Progenitor cell of endocrine pancreas (in vitro differentiated cells): ENCODE measurements at regions not wholly inside any gene's neighbourhood (a gene's known extent, or its start where the extent isn't known, plus 50 kb on each side); places are given as distances from the start of the nearest gene placed in this dataset.

Experiments
- DNase-seq: peaks from one replicate; pipeline ENCODE4 v3.0.0; 2021; ENCODE audit warnings: low spot score; ENCODE audit not compliant: unreplicated experiment
- H3K27ac Mint-ChIP-seq: 2 replicates; pipeline ENCODE4 v1.8.0; 2021; ENCODE audit warnings: mild to moderate bottlenecking, moderate library complexity, mixed read lengths
- H3K27me3 Mint-ChIP-seq: 2 replicates; pipeline ENCODE4 v1.8.0; 2021; ENCODE audit warnings: mixed read lengths
- H3K36me3 Mint-ChIP-seq: 2 replicates; pipeline ENCODE4 v1.8.0; 2022; ENCODE audit warnings: mixed read lengths; ENCODE audit not compliant: insufficient read depth
- H3K4me1 Mint-ChIP-seq: 2 replicates; pipeline ENCODE4 v1.8.0; 2021; ENCODE audit warnings: low read depth, mixed read lengths
- H3K4me3 Mint-ChIP-seq: 2 replicates; pipeline ENCODE4 v1.8.0; 2021; ENCODE audit warnings: low read depth, mild to moderate bottlenecking, moderate library complexity, mixed read lengths
- H3K9me3 Mint-ChIP-seq: 2 replicates; pipeline ENCODE4 v1.8.0; 2021; ENCODE audit warnings: low read depth, mixed read lengths
- CTCF ChIP-seq: fragments of 200-600 bp; sonication (generic); IDR thresholded peaks from one replicate; pipeline ENCODE4 v1.5.0; 2021; ENCODE audit warnings: antibody characterized with exemption, mild to moderate bottlenecking; ENCODE audit not compliant: unreplicated experiment

GRCh38 chr3:31449318-31449717 lies 83.4 kb upstream of the STT3B start:
- no peak for DNase-seq
- Mint-ChIP-seq H3K27me3 (no peaks in the 10 kb centered on the region), H3K4me1 (peaks cover 3% of the 10 kb centered on the region), H3K27ac (no peak overlapping the region), H3K36me3 (no peaks in the 10 kb centered on the region), H3K9me3 (peaks cover 24% of the 10 kb centered on the region), H3K4me3 (no peak overlapping the region)
- no peak for TF ChIP-seq CTCF

GRCh38 chr3:31450345-31450744 lies 82.4 kb upstream of the STT3B start:
- peaks cover 24% of the 10 kb centered on the region for H3K9me3 Mint-ChIP-seq
- H3K4me1 Mint-ChIP-seq = no peaks in the 10 kb centered on the region
- no peaks in the 10 kb centered on the region for H3K36me3 Mint-ChIP-seq
- H3K27me3 Mint-ChIP-seq = peaks cover 3% of the 10 kb centered on the region
- TF ChIP-seq CTCF = no peak
- DNase-seq = no peak
- H3K4me3 Mint-ChIP-seq = no peak overlapping the region
- H3K27ac Mint-ChIP-seq = no peak overlapping the region

DNA sequence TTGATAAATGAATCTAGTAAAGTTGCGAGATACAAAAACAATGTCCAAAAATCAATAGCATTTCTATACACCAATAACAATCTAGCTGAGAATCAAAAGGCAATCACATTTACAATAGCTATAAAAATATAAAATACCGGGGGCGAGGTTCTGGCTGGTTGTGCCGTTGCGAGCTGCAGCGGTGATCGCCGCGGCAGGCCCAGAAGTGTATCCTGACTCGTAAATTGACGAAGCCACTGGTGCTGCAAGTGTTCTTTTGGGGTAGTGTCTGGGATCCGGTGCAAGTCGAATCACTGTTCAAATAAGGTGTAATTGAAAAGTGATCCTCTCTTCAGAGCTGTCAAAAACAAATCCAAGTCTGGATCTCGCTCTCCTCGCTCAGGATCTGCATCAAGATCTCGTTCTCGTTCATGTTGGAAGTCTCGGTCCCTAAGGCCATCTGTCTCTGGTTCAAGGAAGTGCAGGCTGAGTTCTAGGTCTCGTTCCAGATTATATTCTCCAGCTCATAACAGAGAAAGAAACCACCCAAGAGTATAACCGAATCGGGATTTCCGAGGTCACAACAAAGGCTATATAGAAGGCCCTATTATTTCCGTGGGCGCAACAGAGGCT lies 80.1 kb upstream of the STT3B start:
- Mint-ChIP-seq H3K4me3 (no peak overlapping the region), H3K4me1 (no peaks in the 10 kb centered on the region), H3K27me3 (peaks cover 3% of the 10 kb centered on the region), H3K27ac (no peak overlapping the region), H3K36me3 (no peaks in the 10 kb centered on the region), H3K9me3 (peaks cover 24% of the 10 kb centered on the region)
- DNase-seq = no peak
- TF ChIP-seq CTCF = no peak

DNA sequence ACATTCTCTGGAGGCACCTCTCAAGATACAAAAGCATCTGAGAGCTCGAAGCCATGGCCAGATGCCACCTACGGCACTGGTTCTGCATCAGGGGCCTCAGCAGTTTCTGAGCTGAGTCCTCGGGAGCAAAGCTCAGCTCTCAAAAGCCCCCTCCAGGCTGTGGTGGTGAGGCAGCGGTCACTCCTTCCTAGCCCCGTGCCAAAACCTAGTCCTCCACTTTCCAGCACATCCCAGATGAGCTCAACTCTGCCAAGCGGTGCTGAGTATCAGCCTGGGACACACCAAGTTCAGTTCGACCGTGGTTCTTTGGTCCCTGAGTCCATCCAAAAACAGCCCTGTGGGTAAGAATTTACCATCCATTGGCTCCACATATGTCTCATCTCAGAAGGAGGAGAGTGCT lies 79.3 kb upstream of the STT3B start:
- no peak for DNase-seq
- H3K27me3 Mint-ChIP-seq = peaks cover 3% of the 10 kb centered on the region
- H3K27ac Mint-ChIP-seq = no peak overlapping the region
- peaks cover 24% of the 10 kb centered on the region for H3K9me3 Mint-ChIP-seq
- H3K4me1 Mint-ChIP-seq = no peaks in the 10 kb centered on the region
- no peak for TF ChIP-seq CTCF
- no peaks in the 10 kb centered on the region for H3K36me3 Mint-ChIP-seq
- H3K4me3 Mint-ChIP-seq = no peak overlapping the region

DNA sequence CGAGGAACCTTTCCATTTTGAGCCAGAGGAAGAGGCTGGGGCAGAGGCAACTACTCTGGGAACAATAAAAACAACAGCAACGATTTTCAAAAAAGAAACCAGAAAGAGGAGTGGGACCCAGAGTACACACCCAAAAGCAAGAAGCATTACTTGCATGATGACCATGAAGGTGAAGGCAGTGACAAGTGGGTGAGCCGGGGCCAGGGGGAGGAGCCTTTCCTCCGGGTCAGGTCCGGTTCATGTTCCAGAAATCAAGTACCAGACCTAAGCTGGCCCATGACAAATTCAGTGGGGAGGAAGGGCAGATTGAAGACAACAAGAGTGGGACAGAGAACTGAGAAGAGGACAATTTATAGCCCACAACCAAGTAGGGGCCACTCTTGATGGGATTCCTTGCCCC lies 77.2 kb upstream of the STT3B start:
- Mint-ChIP-seq H3K9me3 (peaks cover 18% of the 10 kb centered on the region), H3K4me3 (no peak overlapping the region), H3K36me3 (no peaks in the 10 kb centered on the region), H3K4me1 (no peaks in the 10 kb centered on the region), H3K27me3 (peaks cover 3% of the 10 kb centered on the region), H3K27ac (no peak overlapping the region)
- DNase-seq = no peak
- no peak for TF ChIP-seq CTCF
